Ishikawa (cell line): ENCODE measurements at regions not wholly inside any gene's neighbourhood (a gene's known extent, or its start where the extent isn't known, plus 50 kb on each side); places are given as distances from the start of the nearest gene placed in this dataset.

Source experiments
- CEBPB ChIP-seq: IDR thresholded peaks from 2 replicates; pipeline ENCODE4 v1.6.1; 2012
- CREB1 ChIP-seq: IDR thresholded peaks from 2 replicates; pipeline ENCODE4 v1.6.1; 2012; ENCODE audit warnings: low read depth
- EGR1 ChIP-seq: IDR thresholded peaks from 2 replicates; pipeline ENCODE4 v1.6.1; 2012
- EP300 ChIP-seq: IDR thresholded peaks from 2 replicates; pipeline ENCODE4 v1.6.1; 2012; ENCODE audit warnings: borderline replicate concordance
- FOXM1 ChIP-seq: IDR thresholded peaks from 2 replicates; pipeline ENCODE4 v1.6.1; 2012; ENCODE audit warnings: low read depth, borderline replicate concordance
- NFIC ChIP-seq: IDR thresholded peaks from 2 replicates; pipeline ENCODE4 v1.6.1; 2012
- RAD21 ChIP-seq: IDR thresholded peaks from 2 replicates; pipeline ENCODE4 v1.6.1; 2012; ENCODE audit warnings: low read depth
- TAF1 ChIP-seq: IDR thresholded peaks from 2 replicates; pipeline ENCODE4 v1.6.1; 2012; ENCODE audit warnings: low read depth, mild to moderate bottlenecking
- TCF12 ChIP-seq: IDR thresholded peaks from 2 replicates; pipeline ENCODE4 v1.6.1; 2012; ENCODE audit warnings: low read depth
- TEAD4 ChIP-seq: IDR thresholded peaks from 2 replicates; pipeline ENCODE4 v1.6.1; 2012
- USF1 ChIP-seq: IDR thresholded peaks from 2 replicates; pipeline ENCODE4 v1.6.1; 2012
- YY1 ChIP-seq: IDR thresholded peaks from 2 replicates; pipeline ENCODE4 v1.6.1; 2012; ENCODE audit warnings: low read depth
- ZBTB7A ChIP-seq: IDR thresholded peaks from 2 replicates; pipeline ENCODE4 v1.6.1; 2012; ENCODE audit warnings: low read depth
- TF ChIP-seq, protein P1 (sequence below): IDR thresholded peaks from 2 replicates; pipeline ENCODE4 v1.6.1; 2012; ENCODE audit warnings: low read depth, mild to moderate bottlenecking
- TF ChIP-seq, protein P2 (sequence below): IDR thresholded peaks from 2 replicates; pipeline ENCODE4 v1.6.1; 2012

- TF ChIP-seq TEAD4 (no peak), NFIC (no peak), FOXM1 (no peak), RAD21 (no peak), YY1 (no peak), EGR1 (no peak), ZBTB7A (no peak), CREB1 (no peak), CEBPB (no peak), TCF12 (no peak)
- TF ChIP-seq, protein P1, sequence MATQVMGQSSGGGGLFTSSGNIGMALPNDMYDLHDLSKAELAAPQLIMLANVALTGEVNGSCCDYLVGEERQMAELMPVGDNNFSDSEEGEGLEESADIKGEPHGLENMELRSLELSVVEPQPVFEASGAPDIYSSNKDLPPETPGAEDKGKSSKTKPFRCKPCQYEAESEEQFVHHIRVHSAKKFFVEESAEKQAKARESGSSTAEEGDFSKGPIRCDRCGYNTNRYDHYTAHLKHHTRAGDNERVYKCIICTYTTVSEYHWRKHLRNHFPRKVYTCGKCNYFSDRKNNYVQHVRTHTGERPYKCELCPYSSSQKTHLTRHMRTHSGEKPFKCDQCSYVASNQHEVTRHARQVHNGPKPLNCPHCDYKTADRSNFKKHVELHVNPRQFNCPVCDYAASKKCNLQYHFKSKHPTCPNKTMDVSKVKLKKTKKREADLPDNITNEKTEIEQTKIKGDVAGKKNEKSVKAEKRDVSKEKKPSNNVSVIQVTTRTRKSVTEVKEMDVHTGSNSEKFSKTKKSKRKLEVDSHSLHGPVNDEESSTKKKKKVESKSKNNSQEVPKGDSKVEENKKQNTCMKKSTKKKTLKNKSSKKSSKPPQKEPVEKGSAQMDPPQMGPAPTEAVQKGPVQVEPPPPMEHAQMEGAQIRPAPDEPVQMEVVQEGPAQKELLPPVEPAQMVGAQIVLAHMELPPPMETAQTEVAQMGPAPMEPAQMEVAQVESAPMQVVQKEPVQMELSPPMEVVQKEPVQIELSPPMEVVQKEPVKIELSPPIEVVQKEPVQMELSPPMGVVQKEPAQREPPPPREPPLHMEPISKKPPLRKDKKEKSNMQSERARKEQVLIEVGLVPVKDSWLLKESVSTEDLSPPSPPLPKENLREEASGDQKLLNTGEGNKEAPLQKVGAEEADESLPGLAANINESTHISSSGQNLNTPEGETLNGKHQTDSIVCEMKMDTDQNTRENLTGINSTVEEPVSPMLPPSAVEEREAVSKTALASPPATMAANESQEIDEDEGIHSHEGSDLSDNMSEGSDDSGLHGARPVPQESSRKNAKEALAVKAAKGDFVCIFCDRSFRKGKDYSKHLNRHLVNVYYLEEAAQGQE: no peak
Observed at GRCh38 chr14:60356906-60357550, 108.0 kb downstream of the PPM1A start.

DNA sequence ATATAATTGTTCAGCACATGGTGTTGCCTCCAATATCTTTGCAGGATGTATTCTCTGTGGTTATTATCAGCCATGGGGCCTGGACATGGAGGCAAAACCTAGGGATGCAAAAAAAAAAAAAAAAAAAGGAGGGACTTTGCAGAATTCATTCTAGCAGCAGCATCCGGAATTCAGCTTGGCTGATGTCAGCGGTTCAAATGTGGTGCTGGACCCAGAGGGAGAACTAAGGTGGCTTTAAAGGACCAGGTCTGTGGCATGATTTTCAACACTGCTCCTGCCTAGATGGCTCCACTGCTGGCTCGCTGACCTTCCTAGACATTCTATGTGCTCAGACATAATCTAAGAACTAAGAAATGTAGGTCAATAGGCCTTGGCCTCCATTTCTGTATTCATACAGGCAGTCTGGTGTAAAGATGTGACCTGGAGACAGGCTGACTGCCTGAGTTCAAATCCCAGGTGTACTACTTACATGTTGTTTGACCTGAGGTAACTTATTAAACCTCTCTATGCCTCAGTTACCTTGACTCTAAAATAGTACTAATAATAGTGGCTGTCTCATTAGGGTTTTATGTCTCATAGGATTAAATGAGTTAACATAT, 108.6 kb downstream of the PPM1A start:
- TF ChIP-seq TEAD4 (no peak), CREB1 (no peak), USF1 (no peak), CEBPB (no peak), YY1 (no peak), RAD21 (no peak), NFIC (no peak), TAF1 (no peak), TCF12 (no peak), ZBTB7A (no peak), EGR1 (no peak), FOXM1 (no peak)
- TF ChIP-seq, protein P2, sequence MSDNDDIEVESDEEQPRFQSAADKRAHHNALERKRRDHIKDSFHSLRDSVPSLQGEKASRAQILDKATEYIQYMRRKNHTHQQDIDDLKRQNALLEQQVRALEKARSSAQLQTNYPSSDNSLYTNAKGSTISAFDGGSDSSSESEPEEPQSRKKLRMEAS: no peak
- TF ChIP-seq, protein P1: no peak

GRCh38 chr14:60363275-60363674, 114.3 kb downstream of the PPM1A start:
- TF ChIP-seq USF1: no peak

- TF ChIP-seq YY1 (no peak), USF1 (no peak), ZBTB7A (no peak), CEBPB (no peak), CREB1 (no peak), TAF1 (no peak), EP300 (no peak), NFIC (no peak), TCF12 (no peak), TEAD4 (no peak), RAD21 (no peak), EGR1 (no peak)
- TF ChIP-seq, protein P2: no peak
- TF ChIP-seq, protein P1: no peak
Observed at GRCh38 chr14:60363687-60364086, 114.7 kb downstream of the PPM1A start.
